CD4-positive, alpha-beta T cell (primary cell): ENCODE measurements at regions not wholly inside any gene's neighbourhood (a gene's known extent, or its start where the extent isn't known, plus 50 kb on each side); places are given as distances from the start of the nearest gene placed in this dataset.

Experiments used
- ATAC-seq: fragments of 200-7000 bp; cut with Tn5 transposase; one replicate; pipeline ENCODE4 v1.10.0; 2022; ENCODE audit warnings: mild to moderate bottlenecking; ENCODE audit not compliant: poor library complexity
- CTCF ChIA-PET: fragments of 350-600 bp; sonication (Branson Sonifier 250); formaldehyde crosslinking; loops from one replicate; lab custom pipeline; 2021; ENCODE audit warnings: antibody characterized with exemption, inconsistent platforms; lab: Charles Lee
- POLR2A ChIA-PET: fragments of 350-600 bp; sonication (Branson Sonifier 250); formaldehyde crosslinking; loops from one replicate; lab custom pipeline; 2021; ENCODE audit warnings: antibody characterized with exemption, inconsistent platforms; lab: Charles Lee
- DNase-seq, 14 experiments: peaks; one replicate each; pipeline ENCODE4 v3.0.0-alpha.2; 2013 to 2020; ENCODE audit warnings: mixed read lengths in 2 of 14
- H3K27ac ChIP-seq, 2 donors: one replicate each; pipeline versions ENCODE4 v1.5.1 to v1.7.0; 2013; ENCODE audit warnings: low read length in 2 of 2, low read depth in 1 of 2, mild to moderate bottlenecking in 1 of 2
- H3K27me3 ChIP-seq, 2 experiments: 1 replicate in 1 of 2; 2 replicates in 1 of 2; pipeline versions ENCODE4 v1.6.1 to v1.7.0; 2013; ENCODE audit warnings: low read length in 2 of 2, control low read depth in 1 of 2, mild to moderate bottlenecking in 1 of 2, moderate library complexity in 1 of 2; ENCODE audit not compliant: insufficient read depth in 2 of 2, control insufficient read depth in 1 of 2
- H3K36me3 ChIP-seq: one replicate; pipeline ENCODE4 v1.6.1; 2013; ENCODE audit warnings: low read length, control low read depth; ENCODE audit not compliant: insufficient read depth
- H3K4me1 ChIP-seq: one replicate; pipeline ENCODE4 v1.6.1; 2013; ENCODE audit warnings: low read length, control low read depth; ENCODE audit not compliant: insufficient read depth
- H3K4me3 ChIP-seq: one replicate; pipeline ENCODE4 v1.5.1; 2013; ENCODE audit warnings: mild to moderate bottlenecking, low read length, moderate library complexity
- H3K9me3 ChIP-seq, 2 experiments: 1 replicate in 1 of 2; 2 replicates in 1 of 2; pipeline versions ENCODE4 v1.6.1 to v1.7.0; 2013; ENCODE audit warnings: low read length in 2 of 2, mild to moderate bottlenecking in 2 of 2, control low read depth in 1 of 2, moderate library complexity in 1 of 2; ENCODE audit not compliant: control insufficient read depth in 1 of 2, insufficient read depth in 1 of 2
- H3K27ac Mint-ChIP-seq: one replicate; pipeline ENCODE4 v1.8.0; 2020; ENCODE audit warnings: mixed read lengths
- H3K27me3 Mint-ChIP-seq: one replicate; pipeline ENCODE4 v1.8.0; 2021; ENCODE audit warnings: mixed read lengths
- H3K36me3 Mint-ChIP-seq: one replicate; pipeline ENCODE4 v1.8.0; 2021; ENCODE audit warnings: low read depth, mixed read lengths
- H3K4me1 Mint-ChIP-seq: one replicate; pipeline ENCODE4 v1.8.0; 2021; ENCODE audit warnings: low read depth, mixed read lengths
- H3K4me3 Mint-ChIP-seq: one replicate; pipeline ENCODE4 v1.8.0; 2020; ENCODE audit warnings: mild to moderate bottlenecking, mixed read lengths
- H3K9me3 Mint-ChIP-seq: one replicate; pipeline ENCODE4 v1.8.0; 2020; ENCODE audit warnings: mixed read lengths
- intact Hi-C, 2 experiments: fragments of 100-400 bp; cut with DNase I in 1 of 2; cut with micrococcal nuclease in 1 of 2; formaldehyde crosslinking; loops; one replicate each; pipeline versions ENCODE4 v1.15.1 to v1.9.0; 2023 to 2025; cut with DNase I, micrococcal nuclease
- TF ChIP-seq, protein P1 (sequence below): fragments of 200-600 bp; IDR thresholded peaks from one replicate; pipeline ENCODE4 v1.8.0; 2022; ENCODE audit warnings: antibody characterized with exemption, mild to moderate bottlenecking

DNA sequence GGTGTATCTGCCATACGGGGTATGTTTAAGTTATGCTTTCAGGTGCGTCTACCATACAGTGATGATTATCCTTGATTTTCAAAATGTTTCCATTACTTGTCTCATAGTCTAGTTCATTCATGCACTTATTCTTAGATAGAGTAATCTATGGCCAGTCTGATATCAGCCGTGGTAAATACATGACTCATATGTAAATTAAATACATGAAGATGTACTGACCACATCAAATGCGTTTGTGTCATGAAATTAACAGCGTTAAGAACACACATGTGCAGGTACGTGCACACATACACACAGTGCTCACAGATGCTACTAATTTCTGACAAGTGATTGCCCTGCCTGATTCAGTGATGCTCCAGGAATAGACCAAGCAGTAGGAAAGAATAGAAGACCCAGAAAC, 75.2 kb upstream of the EXOC1L start:
- Mint-ChIP-seq H3K4me1 (no peaks in the 10 kb centered on the region), H3K27me3 (peaks cover 36% of the 10 kb centered on the region), H3K36me3 (no peaks in the 10 kb centered on the region), H3K27ac (no peak overlapping the region), H3K4me3 (no peak overlapping the region), H3K9me3 (no peaks in the 10 kb centered on the region)
- DNase-seq (no peak), ATAC-seq (no peak)
- Histone ChIP-seq H3K9me3 (no peaks in the 10 kb centered on the region), H3K4me3 (no peak overlapping the region), H3K27ac (no peak overlapping the region), H3K27me3 (no peaks in the 10 kb centered on the region), H3K36me3 (no peaks in the 10 kb centered on the region), H3K4me1 (no peaks in the 10 kb centered on the region)
- intact Hi-C loops: loop anchor here in 1 of 2 experiments (5.0 kb wide), 1 partner anchor 772 kb away; no protein-coding TSS in a partner anchor
- ChIA-PET POLR2A (no interaction called here), CTCF (no interaction called here)
- TF ChIP-seq, protein P1, sequence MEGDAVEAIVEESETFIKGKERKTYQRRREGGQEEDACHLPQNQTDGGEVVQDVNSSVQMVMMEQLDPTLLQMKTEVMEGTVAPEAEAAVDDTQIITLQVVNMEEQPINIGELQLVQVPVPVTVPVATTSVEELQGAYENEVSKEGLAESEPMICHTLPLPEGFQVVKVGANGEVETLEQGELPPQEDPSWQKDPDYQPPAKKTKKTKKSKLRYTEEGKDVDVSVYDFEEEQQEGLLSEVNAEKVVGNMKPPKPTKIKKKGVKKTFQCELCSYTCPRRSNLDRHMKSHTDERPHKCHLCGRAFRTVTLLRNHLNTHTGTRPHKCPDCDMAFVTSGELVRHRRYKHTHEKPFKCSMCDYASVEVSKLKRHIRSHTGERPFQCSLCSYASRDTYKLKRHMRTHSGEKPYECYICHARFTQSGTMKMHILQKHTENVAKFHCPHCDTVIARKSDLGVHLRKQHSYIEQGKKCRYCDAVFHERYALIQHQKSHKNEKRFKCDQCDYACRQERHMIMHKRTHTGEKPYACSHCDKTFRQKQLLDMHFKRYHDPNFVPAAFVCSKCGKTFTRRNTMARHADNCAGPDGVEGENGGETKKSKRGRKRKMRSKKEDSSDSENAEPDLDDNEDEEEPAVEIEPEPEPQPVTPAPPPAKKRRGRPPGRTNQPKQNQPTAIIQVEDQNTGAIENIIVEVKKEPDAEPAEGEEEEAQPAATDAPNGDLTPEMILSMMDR: no peak

DNA sequence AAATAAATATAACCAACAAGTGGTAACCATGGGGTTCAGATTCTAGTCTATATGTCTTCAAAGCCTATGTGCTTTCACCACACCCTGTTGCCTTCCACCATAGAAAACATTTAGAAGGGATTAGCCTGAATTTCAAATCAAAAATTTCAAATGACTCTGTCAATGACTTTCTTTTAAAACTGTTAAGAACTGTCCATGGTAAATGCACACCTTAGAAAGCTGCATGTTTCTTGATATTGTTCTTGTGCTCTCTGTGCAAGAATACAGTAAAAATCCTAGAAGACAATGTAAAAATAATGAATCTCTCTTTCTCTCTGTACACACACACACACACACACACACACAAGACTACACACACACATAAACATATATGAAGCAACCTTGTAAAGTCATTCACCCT, 74.6 kb upstream of the EXOC1L start:
- intact Hi-C loops: no loop called here
- TF ChIP-seq, protein P1: no peak

DNA sequence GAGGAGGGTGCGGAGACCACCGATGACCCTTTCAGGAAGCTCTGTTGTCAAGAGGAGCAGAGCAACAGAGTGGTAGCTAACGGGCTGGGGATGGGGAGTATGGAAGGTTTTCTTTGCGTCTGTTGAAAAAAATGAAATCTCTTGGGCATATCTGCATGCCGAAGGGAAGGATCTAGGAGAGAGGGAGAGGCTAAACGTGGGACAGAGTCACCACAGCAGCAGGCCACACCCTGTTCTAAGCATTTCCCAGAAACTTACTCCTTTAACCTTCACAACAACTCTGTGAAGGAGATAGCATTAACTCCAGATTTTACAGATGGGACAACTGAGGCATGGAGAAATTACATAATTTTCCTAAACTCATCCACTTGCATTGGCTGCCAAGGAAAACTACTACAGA, 71.8 kb upstream of the EXOC1L start:
- Mint-ChIP-seq H3K4me1 (no peaks in the 10 kb centered on the region), H3K4me3 (no peak overlapping the region), H3K27me3 (peaks cover 32% of the 10 kb centered on the region), H3K27ac (no peak overlapping the region), H3K9me3 (no peaks in the 10 kb centered on the region), H3K36me3 (no peaks in the 10 kb centered on the region)
- no peak for DNase-seq
- no peak overlapping the region for H3K4me3 ChIP-seq
- H3K27ac ChIP-seq: no peak overlapping the region
- TF ChIP-seq, protein P1: no peak
- intact Hi-C loops: no loop called here
- ATAC-seq: no peak
- no peaks in the 10 kb centered on the region for H3K27me3 ChIP-seq
- no peaks in the 10 kb centered on the region for H3K9me3 ChIP-seq
- CTCF ChIA-PET: interaction anchor here (0.6 kb wide), 1 partner anchor 25 kb away, joined by 3 read pairs; no protein-coding TSS in a partner anchor
- H3K36me3 ChIP-seq: no peaks in the 10 kb centered on the region
- no peaks in the 10 kb centered on the region for H3K4me1 ChIP-seq
- POLR2A ChIA-PET: no interaction called here

More for the DNA sequence above, 74.6 kb upstream of the EXOC1L start:
- CTCF ChIA-PET: no interaction called here
- H3K4me1 ChIP-seq: no peaks in the 10 kb centered on the region
- Mint-ChIP-seq H3K9me3 (no peaks in the 10 kb centered on the region), H3K27me3 (peaks cover 32% of the 10 kb centered on the region), H3K4me1 (no peaks in the 10 kb centered on the region), H3K27ac (no peak overlapping the region), H3K36me3 (no peaks in the 10 kb centered on the region), H3K4me3 (no peak overlapping the region)
- no peak for ATAC-seq
- POLR2A ChIA-PET: no interaction called here
- no peak for DNase-seq
- H3K9me3 ChIP-seq: no peaks in the 10 kb centered on the region
- H3K4me3 ChIP-seq: no peak overlapping the region
- no peaks in the 10 kb centered on the region for H3K27me3 ChIP-seq
- H3K36me3 ChIP-seq: no peaks in the 10 kb centered on the region
- H3K27ac ChIP-seq: no peak overlapping the region
